ENCODE measurements at regions not wholly inside any gene's neighbourhood (a gene's known extent, or its start where the extent isn't known, plus 50 kb on each side); places are given as distances from the start of the nearest gene placed in this dataset.

- TF ChIP-seq SYNCRIP (IDR thresholded peaks at IDR 0.05; ENCODE audit: insufficient read depth, low read depth, low read length) (no peak), SIN3A (IDR thresholded peaks at IDR 0.05; ENCODE audit: borderline replicate concordance, low read depth, low read length) (no peak), POLR2AphosphoS5 (IDR thresholded peaks at IDR 0.05; ENCODE audit: low read depth, low read length) (no peak), ZNF460 (CRISPR knock-in tag; IDR thresholded peaks at IDR 0.05; ENCODE audit: borderline replicate concordance) (no peak), ZNF281 (CRISPR knock-in tag; IDR thresholded peaks at IDR 0.05; ENCODE audit: borderline replicate concordance) (no peak), CTCF (CRISPR knock-in tag; IDR thresholded peaks at IDR 0.05) (no peak), NFYB (CRISPR knock-in tag; IDR thresholded peaks at IDR 0.05) (no peak), MED8 (CRISPR knock-in tag; IDR thresholded peaks at IDR 0.05; ENCODE audit: insufficient replicate concordance) (no peak), RERE (CRISPR knock-in tag; IDR thresholded peaks at IDR 0.05; ENCODE audit: low read depth) (no peak), IRX3 (CRISPR knock-in tag; IDR thresholded peaks at IDR 0.05; ENCODE audit: borderline replicate concordance, low read depth) (no peak), MYC (CRISPR knock-in tag; IDR thresholded peaks at IDR 0.05; ENCODE audit: borderline replicate concordance) (no peak), FOXK2 (IDR thresholded peaks at IDR 0.05) (no peak), SALL1 (CRISPR knock-in tag; IDR thresholded peaks at IDR 0.05) (no peak)
- TF ChIP-seq, protein P1, sequence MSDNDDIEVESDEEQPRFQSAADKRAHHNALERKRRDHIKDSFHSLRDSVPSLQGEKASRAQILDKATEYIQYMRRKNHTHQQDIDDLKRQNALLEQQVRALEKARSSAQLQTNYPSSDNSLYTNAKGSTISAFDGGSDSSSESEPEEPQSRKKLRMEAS (IDR thresholded peaks at IDR 0.05) = no peak
Measured at GRCh38 chr11:41851743-41852142, 392.3 kb upstream of the LRRC4C start.
